ENCODE measurements at regions not wholly inside any gene's neighbourhood (a gene's known extent, or its start where the extent isn't known, plus 50 kb on each side); places are given as distances from the start of the nearest gene placed in this dataset.
"Not testable (repeated sequence)": the region's sequence is repeated elsewhere in the genome, so short reads cannot be mapped to it uniquely, and the experiment has no call there.

DNA sequence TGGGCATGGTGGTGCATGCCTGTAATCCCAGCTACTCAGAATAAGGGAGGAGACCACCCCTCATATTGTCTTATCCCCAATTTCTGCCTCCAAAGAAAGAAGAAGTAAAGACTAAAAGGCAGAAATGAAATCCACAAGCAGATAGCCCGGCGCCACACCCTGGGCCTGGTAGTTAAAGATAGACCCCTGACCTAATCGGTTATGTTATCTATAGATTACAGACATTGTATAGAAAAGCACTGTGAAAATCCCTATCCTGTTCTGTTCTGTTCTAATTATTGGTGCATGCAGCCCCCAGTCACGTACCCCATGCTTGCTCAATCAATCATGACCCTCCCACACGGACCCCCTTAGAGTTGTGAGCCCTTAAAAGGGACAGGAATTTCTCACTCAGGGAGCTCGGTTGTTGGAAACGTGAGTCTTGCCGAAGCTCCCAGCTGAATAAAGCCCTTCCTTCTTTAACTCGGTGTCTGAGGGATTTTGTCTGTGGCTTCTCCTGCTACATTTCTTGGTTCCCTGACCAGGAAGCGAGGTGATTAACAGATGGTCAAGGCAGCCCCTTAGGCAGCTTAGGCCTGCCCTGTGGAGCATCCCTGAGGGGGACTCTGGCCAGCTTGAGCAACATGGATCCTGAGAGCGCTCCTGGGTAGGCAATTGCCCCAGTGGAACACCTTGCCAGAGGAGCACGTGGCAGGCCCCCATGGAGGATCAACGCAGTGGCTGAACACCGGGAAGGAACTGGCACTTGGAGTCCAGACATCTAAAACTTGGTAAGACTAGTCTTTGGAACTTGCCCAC, 188.7 kb upstream of the NDUFV2 start:
- peaks cover 11% of the 10 kb centered on the region for H3K4me1 ChIP-seq (ENCODE audit: control insufficient read depth, insufficient read depth, low read length, unreplicated experiment)
- not testable (repeated sequence) for H3K4me3 ChIP-seq (ENCODE audit: low read depth, low read length); H3K79me2 ChIP-seq (ENCODE audit: control insufficient read depth, insufficient read depth, low read length, unreplicated experiment); H3K36me3 ChIP-seq (ENCODE audit: insufficient read depth, low read length); H3K27ac ChIP-seq (ENCODE audit: low read depth, low read length); H2AFZ ChIP-seq (ENCODE audit: low read length, unreplicated experiment); H3K27me3 ChIP-seq (ENCODE audit: insufficient read depth, low read length)

- H3K36me3 ChIP-seq (ENCODE audit: insufficient read depth, low read length); H2AFZ ChIP-seq (ENCODE audit: low read length, unreplicated experiment); H3K27me3 ChIP-seq (ENCODE audit: insufficient read depth, low read length); H3K79me2 ChIP-seq (ENCODE audit: control insufficient read depth, insufficient read depth, low read length, unreplicated experiment); H3K27ac ChIP-seq (ENCODE audit: low read depth, low read length); H3K4me3 ChIP-seq (ENCODE audit: low read depth, low read length): not testable (repeated sequence)
- H3K4me1 ChIP-seq (ENCODE audit: control insufficient read depth, insufficient read depth, low read length, unreplicated experiment) = peaks cover 11% of the 10 kb centered on the region
Measured at GRCh38 chr18:8914404-8915264, 187.9 kb upstream of the NDUFV2 start.

GRCh38 chr18:8920856-8921787, 181.4 kb upstream of the NDUFV2 start:
- not testable (repeated sequence) for H3K4me1 ChIP-seq (ENCODE audit: control insufficient read depth, insufficient read depth, low read length, unreplicated experiment); H3K4me3 ChIP-seq (ENCODE audit: low read depth, low read length); H3K79me2 ChIP-seq (ENCODE audit: control insufficient read depth, insufficient read depth, low read length, unreplicated experiment); H3K27ac ChIP-seq (ENCODE audit: low read depth, low read length); H3K36me3 ChIP-seq (ENCODE audit: insufficient read depth, low read length); H3K27me3 ChIP-seq (ENCODE audit: insufficient read depth, low read length); H2AFZ ChIP-seq (ENCODE audit: low read length, unreplicated experiment)

DNA sequence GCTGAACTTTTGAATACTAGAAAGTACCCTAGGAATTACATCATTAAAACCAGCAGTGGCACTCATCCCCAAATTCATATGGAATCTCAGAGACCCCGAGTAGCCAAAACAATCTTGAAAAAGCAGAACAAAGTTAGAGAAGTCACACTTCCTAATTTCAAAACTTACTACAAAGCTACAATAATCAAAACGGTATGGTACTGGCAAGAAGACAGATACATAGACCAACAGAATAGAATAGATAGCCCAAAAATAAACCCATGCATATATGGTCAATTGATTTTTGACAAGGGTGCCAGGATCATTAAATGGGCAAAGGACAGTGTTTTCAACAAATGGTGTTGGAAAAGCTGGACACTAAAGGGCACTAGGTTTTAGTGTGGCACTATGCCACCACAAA, 176.0 kb upstream of the NDUFV2 start:
- H2AFZ ChIP-seq (ENCODE audit: low read length, unreplicated experiment) = no peak overlapping the region
- no peaks in the 10 kb centered on the region for H3K36me3 ChIP-seq (ENCODE audit: insufficient read depth, low read length)
- H3K79me2 ChIP-seq (ENCODE audit: control insufficient read depth, insufficient read depth, low read length, unreplicated experiment) = no peaks in the 10 kb centered on the region
- H3K27ac ChIP-seq (ENCODE audit: low read depth, low read length) = no peak overlapping the region
- peaks cover 5% of the 10 kb centered on the region for H3K4me1 ChIP-seq (ENCODE audit: control insufficient read depth, insufficient read depth, low read length, unreplicated experiment)
- no peaks in the 10 kb centered on the region for H3K27me3 ChIP-seq (ENCODE audit: insufficient read depth, low read length)
- H3K4me3 ChIP-seq (ENCODE audit: low read depth, low read length) = no peak overlapping the region

- H3K27me3 ChIP-seq (ENCODE audit: insufficient read depth, low read length) = no peaks in the 10 kb centered on the region
Measured at GRCh38 chr18:8928044-8928443, 174.5 kb upstream of the NDUFV2 start.

GRCh38 chr18:8928847-8929780, 173.4 kb upstream of the NDUFV2 start:
- Histone ChIP-seq H3K27me3 (ENCODE audit: insufficient read depth, low read length) (no peaks in the 10 kb centered on the region), H2AFZ (ENCODE audit: low read length, unreplicated experiment) (no peak overlapping the region), H3K79me2 (ENCODE audit: control insufficient read depth, insufficient read depth, low read length, unreplicated experiment) (no peaks in the 10 kb centered on the region), H3K27ac (ENCODE audit: low read depth, low read length) (no peak overlapping the region), H3K4me1 (ENCODE audit: control insufficient read depth, insufficient read depth, low read length, unreplicated experiment) (peaks cover 5% of the 10 kb centered on the region), H3K4me3 (ENCODE audit: low read depth, low read length) (no peak overlapping the region), H3K36me3 (ENCODE audit: insufficient read depth, low read length) (no peaks in the 10 kb centered on the region)

More at GRCh38 chr18:8928044-8928443, 174.5 kb upstream of the NDUFV2 start:
- H2AFZ ChIP-seq (ENCODE audit: low read length, unreplicated experiment) = no peak overlapping the region
- H3K79me2 ChIP-seq (ENCODE audit: control insufficient read depth, insufficient read depth, low read length, unreplicated experiment) = no peaks in the 10 kb centered on the region
- peaks cover 5% of the 10 kb centered on the region for H3K4me1 ChIP-seq (ENCODE audit: control insufficient read depth, insufficient read depth, low read length, unreplicated experiment)
- H3K36me3 ChIP-seq (ENCODE audit: insufficient read depth, low read length) = no peaks in the 10 kb centered on the region
- H3K27ac ChIP-seq (ENCODE audit: low read depth, low read length) = no peak overlapping the region
- H3K4me3 ChIP-seq (ENCODE audit: low read depth, low read length) = no peak overlapping the region

- peaks cover 5% of the 10 kb centered on the region for H3K4me1 ChIP-seq (ENCODE audit: control insufficient read depth, insufficient read depth, low read length, unreplicated experiment)
- no peak overlapping the region for H3K4me3 ChIP-seq (ENCODE audit: low read depth, low read length)
- H3K79me2 ChIP-seq (ENCODE audit: control insufficient read depth, insufficient read depth, low read length, unreplicated experiment) = no peaks in the 10 kb centered on the region
- H3K27me3 ChIP-seq (ENCODE audit: insufficient read depth, low read length) = no peaks in the 10 kb centered on the region
- H3K27ac ChIP-seq (ENCODE audit: low read depth, low read length) = no peak overlapping the region
- no peak overlapping the region for H2AFZ ChIP-seq (ENCODE audit: low read length, unreplicated experiment)
- H3K36me3 ChIP-seq (ENCODE audit: insufficient read depth, low read length) = no peaks in the 10 kb centered on the region
Measured at GRCh38 chr18:8930990-8931616, 171.4 kb upstream of the NDUFV2 start.

- no peaks in the 10 kb centered on the region for H3K79me2 ChIP-seq (ENCODE audit: control insufficient read depth, insufficient read depth, low read length, unreplicated experiment)
- no peak overlapping the region for H3K4me3 ChIP-seq (ENCODE audit: low read depth, low read length)
- H3K27ac ChIP-seq (ENCODE audit: low read depth, low read length) = no peak overlapping the region
- peaks cover 5% of the 10 kb centered on the region for H3K4me1 ChIP-seq (ENCODE audit: control insufficient read depth, insufficient read depth, low read length, unreplicated experiment)
- H2AFZ ChIP-seq (ENCODE audit: low read length, unreplicated experiment) = no peak overlapping the region
- H3K36me3 ChIP-seq (ENCODE audit: insufficient read depth, low read length) = no peaks in the 10 kb centered on the region
- H3K27me3 ChIP-seq (ENCODE audit: insufficient read depth, low read length) = no peaks in the 10 kb centered on the region
Measured at GRCh38 chr18:8932866-8933265, 169.6 kb upstream of the NDUFV2 start.

DNA sequence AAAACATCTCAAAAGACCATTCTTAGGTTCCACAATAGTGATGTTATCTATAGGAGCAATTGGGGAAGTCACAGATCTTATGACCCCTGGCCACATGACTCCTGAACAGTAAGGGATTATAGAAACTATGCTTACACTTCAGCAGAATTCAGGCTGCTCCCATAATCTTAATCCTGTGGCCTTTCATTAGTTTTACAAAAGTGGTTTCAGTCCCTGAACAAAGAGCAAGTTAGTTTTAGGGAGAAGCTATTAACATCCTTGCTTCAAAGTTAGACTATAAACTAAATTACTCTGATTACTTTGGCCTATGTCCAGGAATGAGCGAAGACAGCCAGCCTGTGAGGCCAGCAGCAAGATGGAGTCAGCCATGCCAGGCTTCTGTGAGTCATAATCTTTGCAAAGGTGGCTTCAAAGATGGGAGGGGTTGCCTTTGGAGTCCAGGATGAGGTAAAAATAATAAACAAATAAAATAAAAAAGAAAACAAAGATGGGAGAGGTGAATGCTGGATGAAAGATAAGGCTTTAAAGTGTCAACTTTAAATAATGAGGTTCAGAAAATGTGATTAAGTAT, 168.7 kb upstream of the NDUFV2 start:
- Histone ChIP-seq H2AFZ (ENCODE audit: low read length, unreplicated experiment) (no peak overlapping the region), H3K4me1 (ENCODE audit: control insufficient read depth, insufficient read depth, low read length, unreplicated experiment) (peaks cover 5% of the 10 kb centered on the region), H3K36me3 (ENCODE audit: insufficient read depth, low read length) (no peaks in the 10 kb centered on the region), H3K4me3 (ENCODE audit: low read depth, low read length) (no peak overlapping the region), H3K79me2 (ENCODE audit: control insufficient read depth, insufficient read depth, low read length, unreplicated experiment) (no peaks in the 10 kb centered on the region), H3K27ac (ENCODE audit: low read depth, low read length) (no peak overlapping the region), H3K27me3 (ENCODE audit: insufficient read depth, low read length) (no peaks in the 10 kb centered on the region)

All from ACC112 (cell line).